Right lobe of liver (tissue), 4 donors: ENCODE measurements at regions not wholly inside any gene's neighbourhood (a gene's known extent, or its start where the extent isn't known, plus 50 kb on each side); places are given as distances from the start of the nearest gene placed in this dataset.

ENCODE experiments used
- CTCF ChIP-seq, 4 donors: fragments of 200-600 bp in 3 of 4; fragments of 450-650 bp in 1 of 4; IDR thresholded peaks; one replicate each; pipeline versions ENCODE4 v1.5.1 to v1.8.0; 2016 to 2022; ENCODE audit warnings: antibody characterized with exemption in 4 of 4, mild to moderate bottlenecking in 2 of 4
- POLR2A ChIP-seq: fragments of 450-650 bp; IDR thresholded peaks from one replicate; pipeline ENCODE4 v1.6.1; 2017; ENCODE audit warnings: antibody characterized with exemption, mild to moderate bottlenecking
- donor health status: DM: no; HTN: no; CAD: no.
- donor health status: DM: no; HTN: no; CAD: no.
- donor health status: DM: no; HTN: yes; CAD: no.

- TF ChIP-seq POLR2A (no peak), CTCF (IDR thresholded peaks at IDR 0.05) (no peak)
Measured at GRCh38 chr21:31395791-31396190, 51.7 kb upstream of the TIAM1 start.
